ENCODE measurements at regions not wholly inside any gene's neighbourhood (a gene's known extent, or its start where the extent isn't known, plus 50 kb on each side); places are given as distances from the start of the nearest gene placed in this dataset.

- Histone ChIP-seq H3K9me3 (no peaks in the 10 kb centered on the region), H3K27ac (no peak overlapping the region), H3K4me1 (no peaks in the 10 kb centered on the region), H3K36me3 (no peaks in the 10 kb centered on the region), H3K27me3 (no peaks in the 10 kb centered on the region), H3K4me3 (no peak overlapping the region)
- DNase-seq (no peak), ATAC-seq (no peak)
- 25% methylated on average over 1 of the region's 1 CpG for WGBS (ENCODE audit: insufficient coverage, low coverage, low lambda C conversion rate, missing lambda C conversion rate)
- intact Hi-C loops (cut with DNase I): no loop called here
- TF ChIP-seq, protein P1, sequence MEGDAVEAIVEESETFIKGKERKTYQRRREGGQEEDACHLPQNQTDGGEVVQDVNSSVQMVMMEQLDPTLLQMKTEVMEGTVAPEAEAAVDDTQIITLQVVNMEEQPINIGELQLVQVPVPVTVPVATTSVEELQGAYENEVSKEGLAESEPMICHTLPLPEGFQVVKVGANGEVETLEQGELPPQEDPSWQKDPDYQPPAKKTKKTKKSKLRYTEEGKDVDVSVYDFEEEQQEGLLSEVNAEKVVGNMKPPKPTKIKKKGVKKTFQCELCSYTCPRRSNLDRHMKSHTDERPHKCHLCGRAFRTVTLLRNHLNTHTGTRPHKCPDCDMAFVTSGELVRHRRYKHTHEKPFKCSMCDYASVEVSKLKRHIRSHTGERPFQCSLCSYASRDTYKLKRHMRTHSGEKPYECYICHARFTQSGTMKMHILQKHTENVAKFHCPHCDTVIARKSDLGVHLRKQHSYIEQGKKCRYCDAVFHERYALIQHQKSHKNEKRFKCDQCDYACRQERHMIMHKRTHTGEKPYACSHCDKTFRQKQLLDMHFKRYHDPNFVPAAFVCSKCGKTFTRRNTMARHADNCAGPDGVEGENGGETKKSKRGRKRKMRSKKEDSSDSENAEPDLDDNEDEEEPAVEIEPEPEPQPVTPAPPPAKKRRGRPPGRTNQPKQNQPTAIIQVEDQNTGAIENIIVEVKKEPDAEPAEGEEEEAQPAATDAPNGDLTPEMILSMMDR (IDR thresholded peaks at IDR 0.05): no peak
- no peak for TF ChIP-seq POLR2A (IDR thresholded peaks at IDR 0.05)
These were observed 92.9 kb upstream of the EDNRA start for GRCh38 chr4:147388018-147388417.

DNA sequence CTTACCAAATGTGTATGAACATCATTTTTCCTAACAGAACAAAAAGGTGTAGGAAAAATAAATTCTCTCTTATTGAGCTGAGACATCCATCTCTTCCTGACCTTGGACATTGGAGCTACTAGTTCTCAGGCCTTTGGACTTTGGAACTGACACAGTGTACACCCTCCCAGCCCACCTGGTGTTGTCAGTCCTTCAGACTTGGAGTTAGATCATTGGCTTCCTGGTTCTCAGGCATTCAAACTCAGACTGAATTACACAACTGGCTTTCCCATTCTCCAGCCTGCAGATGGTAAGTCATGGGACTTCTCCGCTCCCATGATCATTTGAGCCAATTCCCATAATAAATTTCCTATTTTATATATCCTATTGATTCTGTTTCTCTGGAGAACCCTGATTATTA lies 84.8 kb upstream of the EDNRA start:
- ATAC-seq (no peak), DNase-seq (no peak)
- Histone ChIP-seq H3K27me3 (no peaks in the 10 kb centered on the region), H3K36me3 (no peaks in the 10 kb centered on the region), H3K27ac (no peak overlapping the region), H3K9me3 (no peaks in the 10 kb centered on the region), H3K4me1 (no peaks in the 10 kb centered on the region), H3K4me3 (no peak overlapping the region)
- 33% methylated on average over 1 of the region's 1 CpG for WGBS (ENCODE audit: insufficient coverage, low coverage, low lambda C conversion rate, missing lambda C conversion rate)
- intact Hi-C loops (cut with DNase I): no loop called here
- TF ChIP-seq, protein P1 (IDR thresholded peaks at IDR 0.05): no peak
- no peak for TF ChIP-seq POLR2A (IDR thresholded peaks at IDR 0.05)

DNA sequence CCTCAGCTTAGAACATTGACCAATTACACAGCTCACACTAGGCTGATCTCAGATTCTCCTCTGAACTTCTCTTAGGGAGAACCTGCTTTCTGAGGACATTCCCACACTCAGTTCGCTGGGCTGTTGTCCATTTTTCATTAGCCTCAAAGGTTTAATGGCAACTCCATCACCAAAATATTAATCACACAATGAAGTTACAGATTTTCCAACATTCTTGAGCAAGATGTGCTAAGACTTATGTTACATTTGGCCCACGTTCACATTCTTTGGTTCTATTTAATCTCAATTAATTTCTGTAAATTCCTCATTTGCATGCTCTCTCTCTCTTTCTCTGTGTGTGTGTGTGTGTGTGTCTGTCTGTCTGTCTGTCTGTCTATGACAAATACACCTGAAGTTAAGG lies 82.3 kb upstream of the EDNRA start:
- TF ChIP-seq, protein P1 (IDR thresholded peaks at IDR 0.05): no peak
- no peak for TF ChIP-seq POLR2A (IDR thresholded peaks at IDR 0.05)
- intact Hi-C loops (cut with DNase I): no loop called here
- Histone ChIP-seq H3K36me3 (no peaks in the 10 kb centered on the region), H3K27ac (no peak overlapping the region), H3K9me3 (no peaks in the 10 kb centered on the region), H3K4me1 (no peaks in the 10 kb centered on the region), H3K27me3 (no peaks in the 10 kb centered on the region), H3K4me3 (no peak overlapping the region)
- DNase-seq (no peak), ATAC-seq (no peak)
- 37% methylated on average over 2 of the region's 2 CpGs for WGBS (ENCODE audit: insufficient coverage, low coverage, low lambda C conversion rate, missing lambda C conversion rate)

GRCh38 chr4:147400721-147401120 lies 80.2 kb upstream of the EDNRA start:
- DNase-seq: no peak
- no peaks in the 10 kb centered on the region for H3K36me3 ChIP-seq

More at GRCh38 chr4:147400721-147401120, 80.2 kb upstream of the EDNRA start:
- no peaks in the 10 kb centered on the region for H3K4me1 ChIP-seq
- ATAC-seq: no peak
- H3K4me3 ChIP-seq: no peak overlapping the region
- TF ChIP-seq POLR2A (IDR thresholded peaks at IDR 0.05): no peak
- TF ChIP-seq, protein P1 (IDR thresholded peaks at IDR 0.05): no peak
- WGBS (ENCODE audit: insufficient coverage, low coverage, low lambda C conversion rate, missing lambda C conversion rate): 55% methylated on average over 3 of the region's 3 CpGs
- H3K9me3 ChIP-seq: no peaks in the 10 kb centered on the region
- intact Hi-C loops (cut with DNase I): no loop called here
- no peak overlapping the region for H3K27ac ChIP-seq
- no peaks in the 10 kb centered on the region for H3K27me3 ChIP-seq
